NCI-H82 treated with DMSO at 0.1 percent for 48 hours (cell line): ENCODE measurements at regions not wholly inside any gene's neighbourhood (a gene's known extent, or its start where the extent isn't known, plus 50 kb on each side); places are given as distances from the start of the nearest gene placed in this dataset.
"Not testable (repeated sequence)": the region's sequence is repeated elsewhere in the genome, so short reads cannot be mapped to it uniquely, and the experiment has no call there.

Experiments used
- DNase-seq: peaks from one replicate; lab custom pipeline; 2025; ENCODE audit not compliant: unreplicated experiment; lab: John Stamatoyannopoulos, UW

GRCh38 chr18:22563164-22563583, 145.5 kb upstream of the CTAGE1 start:
- peak; percentile 61 for DNase-seq

GRCh38 chr18:22564036-22564435, 146.3 kb upstream of the CTAGE1 start:
- no peak for DNase-seq

- no peak for DNase-seq
Observed at GRCh38 chr18:22566703-22567420, 149.1 kb upstream of the CTAGE1 start.

- no peak for DNase-seq
Observed at GRCh38 chr18:22567794-22568193, 150.1 kb upstream of the CTAGE1 start.

GRCh38 chr18:22570492-22570891, 152.8 kb upstream of the CTAGE1 start:
- DNase-seq = no peak

DNA sequence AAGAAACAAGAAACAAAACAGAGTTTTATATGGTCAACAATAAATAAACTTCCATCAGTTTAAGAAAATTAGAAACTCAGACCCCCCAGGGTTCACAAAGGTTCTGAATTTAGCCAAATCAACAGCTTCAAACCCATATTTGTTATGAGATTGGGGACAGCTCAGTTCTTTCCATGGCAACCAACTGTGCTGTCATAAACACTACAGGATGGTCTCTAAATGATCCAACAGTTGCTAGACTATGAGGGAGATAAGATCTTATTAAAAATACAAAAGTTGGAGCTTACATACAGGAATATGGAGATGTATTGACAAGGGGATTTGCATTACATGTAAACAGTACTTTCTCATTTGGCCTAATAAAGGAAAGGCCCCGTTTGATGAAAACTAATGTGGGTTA, 154.6 kb upstream of the CTAGE1 start:
- no peak for DNase-seq

- no peak for DNase-seq
Observed at GRCh38 chr18:22579271-22579670, 161.6 kb upstream of the CTAGE1 start.

DNA sequence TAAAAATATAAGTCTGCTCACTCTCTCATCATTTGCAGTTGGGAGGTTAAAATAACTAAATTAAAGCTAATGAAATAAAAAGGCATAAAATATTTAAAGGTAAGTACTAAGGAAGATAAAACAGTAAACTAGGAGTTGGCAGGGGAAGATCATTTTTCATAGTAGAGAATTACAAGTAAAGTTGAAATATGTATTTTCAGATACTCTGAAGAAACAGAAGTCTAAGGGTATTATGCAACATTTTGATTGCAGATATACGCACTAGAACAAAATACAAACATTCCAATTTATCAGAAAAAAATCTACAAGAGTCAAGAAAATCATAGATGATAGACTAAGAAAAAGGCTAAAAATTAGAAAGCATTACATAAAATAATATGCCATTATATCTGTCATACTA, 167.6 kb upstream of the CTAGE1 start:
- no peak for DNase-seq

DNA sequence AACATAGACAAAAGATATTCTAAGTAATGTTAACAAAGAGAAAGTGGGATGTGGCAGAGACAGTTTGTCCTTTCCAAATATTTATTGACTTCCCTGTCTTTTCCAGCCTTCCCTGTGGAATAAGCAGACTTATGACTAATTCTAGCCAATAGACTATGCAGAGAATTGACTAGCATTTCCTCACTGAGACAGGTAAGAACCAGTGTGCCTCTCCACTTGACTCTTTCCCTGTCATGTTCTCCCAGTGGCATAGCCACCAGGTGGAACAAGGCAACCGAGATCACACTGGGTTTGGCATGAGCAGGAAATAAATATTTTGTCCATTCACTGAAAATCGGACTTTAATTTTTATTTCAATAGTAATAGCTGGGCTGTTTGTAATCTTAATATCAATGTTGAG, 168.1 kb upstream of the CTAGE1 start:
- no peak for DNase-seq

DNA sequence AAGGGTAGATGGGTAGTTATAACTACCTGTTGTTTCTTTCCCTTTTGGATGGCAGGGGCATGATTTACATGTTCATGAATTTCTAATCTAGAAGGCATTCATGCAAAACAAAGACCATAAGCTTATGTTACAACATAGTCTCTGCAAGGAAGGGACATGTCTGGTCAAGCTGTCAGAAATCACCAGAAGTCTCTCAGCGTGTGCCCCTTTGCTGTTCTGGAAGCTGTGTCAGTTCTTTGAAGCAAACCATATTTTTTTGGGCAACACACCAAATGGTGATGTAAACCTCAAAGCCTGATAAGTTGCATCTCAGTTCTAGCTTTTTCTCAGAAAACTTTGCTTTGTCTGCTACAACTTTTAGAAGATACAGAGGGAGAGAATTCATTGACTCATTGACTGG, 173.5 kb upstream of the CTAGE1 start:
- DNase-seq = no peak

GRCh38 chr18:22594155-22594690, 176.5 kb upstream of the CTAGE1 start:
- no peak for DNase-seq

- DNase-seq = no peak
Observed at GRCh38 chr18:22601481-22601880, 183.8 kb upstream of the CTAGE1 start.

- DNase-seq = not testable (repeated sequence)
Observed at GRCh38 chr18:22602456-22602855, 184.7 kb upstream of the CTAGE1 start.

GRCh38 chr18:22603902-22604301, 186.2 kb upstream of the CTAGE1 start:
- DNase-seq = no peak

GRCh38 chr18:22604390-22604985, 186.8 kb upstream of the CTAGE1 start:
- DNase-seq = no peak

GRCh38 chr18:22604986-22605421, 187.3 kb upstream of the CTAGE1 start:
- DNase-seq = no peak

DNA sequence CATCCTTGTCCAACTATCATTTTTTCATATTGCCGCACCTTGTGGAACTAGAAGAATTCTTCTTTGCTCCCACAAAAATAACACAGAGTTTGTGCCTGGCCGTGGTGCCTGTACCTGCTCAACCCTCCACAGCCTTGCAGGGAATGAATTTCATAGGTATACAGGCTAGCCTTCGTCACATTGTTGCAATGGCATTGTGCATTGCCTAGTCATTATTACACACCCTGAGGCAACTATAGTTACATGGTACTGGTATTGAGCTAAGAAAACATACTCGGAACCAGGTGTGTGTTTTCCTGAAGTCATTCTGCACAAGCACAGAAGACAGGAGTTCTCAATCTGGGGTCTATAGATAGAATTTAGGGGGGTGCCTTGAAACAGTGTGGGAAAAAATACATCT, 188.0 kb upstream of the CTAGE1 start:
- DNase-seq = no peak

DNA sequence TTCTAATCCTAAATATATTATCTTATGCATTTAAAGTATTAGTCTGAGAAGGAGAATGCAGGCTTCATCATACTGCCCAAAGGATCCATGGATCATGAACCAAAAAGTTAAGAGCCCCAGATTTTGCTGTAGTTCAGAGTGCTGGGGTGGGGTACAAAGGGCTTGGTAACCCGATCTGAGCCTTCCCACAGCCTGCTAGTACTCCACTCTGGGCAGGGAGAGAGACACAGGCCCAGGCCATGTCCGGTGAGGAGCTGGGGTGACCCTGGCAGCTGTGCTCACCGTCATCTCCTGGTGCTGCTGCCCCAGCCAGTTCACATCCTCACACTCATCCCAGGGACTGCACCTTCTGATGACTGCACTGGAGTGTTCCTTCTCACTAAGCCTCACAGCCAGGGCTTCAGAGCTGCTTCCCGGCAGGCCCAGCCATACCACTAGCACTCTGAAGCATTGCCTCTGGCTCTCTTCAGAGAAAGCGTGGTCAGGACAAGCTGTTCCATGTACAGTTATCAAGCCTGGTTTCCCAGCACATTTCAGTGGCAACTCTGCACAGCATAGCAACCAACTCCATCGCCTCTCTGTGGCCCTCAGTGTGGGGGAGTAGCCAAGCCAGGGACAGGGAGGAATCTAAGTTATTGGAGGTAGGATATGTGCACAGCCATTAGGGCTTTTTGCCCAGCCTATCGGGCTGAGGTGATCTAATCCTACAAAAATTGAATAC, 189.0 kb upstream of the CTAGE1 start:
- no peak for DNase-seq

- DNase-seq = no peak
Observed at GRCh38 chr18:22607284-22607635, 189.5 kb upstream of the CTAGE1 start.

GRCh38 chr18:22608847-22609246, 191.1 kb upstream of the CTAGE1 start:
- DNase-seq = no peak

DNA sequence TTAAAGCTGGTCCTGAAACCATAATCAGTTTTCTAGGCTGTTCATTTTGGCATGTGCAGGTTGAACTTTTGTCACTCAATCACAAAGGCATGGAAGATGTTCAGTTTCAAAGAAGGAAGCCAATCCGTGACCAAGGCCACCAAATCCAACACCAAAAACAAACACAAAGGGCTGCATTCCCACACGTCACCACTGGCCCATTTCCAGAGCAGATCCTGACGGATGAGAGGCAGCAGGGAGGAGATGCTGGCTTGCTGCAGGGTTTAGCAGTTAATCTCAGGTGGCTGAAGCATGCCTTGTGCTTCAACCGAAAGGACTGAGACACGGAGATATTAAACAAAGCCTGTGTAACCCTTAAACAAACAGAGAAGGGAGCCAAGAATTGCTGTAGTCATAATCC, 191.9 kb upstream of the CTAGE1 start:
- DNase-seq = no peak

GRCh38 chr18:22613058-22613690, 195.5 kb upstream of the CTAGE1 start:
- DNase-seq = no peak
